ENCODE measurements at regions not wholly inside any gene's neighbourhood (a gene's known extent, or its start where the extent isn't known, plus 50 kb on each side); places are given as distances from the start of the nearest gene placed in this dataset.

DNA sequence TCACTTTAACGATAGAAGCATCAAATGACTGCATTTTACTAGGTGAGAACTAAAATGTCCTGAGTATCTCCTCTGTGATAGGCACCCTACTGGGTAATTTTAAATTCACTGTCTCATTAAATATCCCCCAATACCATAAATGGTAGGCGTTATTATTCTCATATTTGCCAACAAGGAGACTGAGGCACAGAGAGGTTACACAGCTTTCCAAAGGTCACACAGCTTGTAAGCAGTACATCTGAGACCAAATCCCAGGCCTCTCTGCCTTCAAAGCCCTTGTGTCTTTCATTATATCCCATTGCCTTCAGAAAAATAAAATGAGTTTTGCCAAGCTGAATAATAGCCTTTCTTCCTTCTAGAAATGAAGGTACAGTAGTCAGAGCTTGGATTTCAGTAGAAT is 502.6 kb downstream of the HAPSTR1 start:
- Histone ChIP-seq H3K9me2 (ENCODE audit: insufficient read depth) (peaks cover 8% of the 10 kb centered on the region; the same call in 1 of the 2 replicates), H3K4me1 (ENCODE audit: insufficient read depth) (no peaks in the 10 kb centered on the region), H3K27ac (ENCODE audit: low read depth) (no peak overlapping the region), H3K79me2 (replicated peaks; ENCODE audit: insufficient read depth) (no peaks in the 10 kb centered on the region), H3F3A (replicated peaks; ENCODE audit: low read depth) (no peaks in the 10 kb centered on the region), H3K36me3 (ENCODE audit: insufficient read depth) (no peaks in the 10 kb centered on the region; the same call in 1 of the 2 replicates), H3K4me2 (no peak overlapping the region), H2AFZ (no peak overlapping the region), H4K20me1 (replicated peaks; ENCODE audit: insufficient read depth) (no peaks in the 10 kb centered on the region), H3K4me3 (no peak overlapping the region), H3K27me3 (ENCODE audit: insufficient read depth) (no peaks in the 10 kb centered on the region; the same call in 1 of the 2 replicates)
- TF ChIP-seq NANOG (IDR thresholded peaks at IDR 0.05; ENCODE audit: borderline replicate concordance): no peak
- no peak for TF ChIP-seq JUNB (IDR thresholded peaks at IDR 0.05; ENCODE audit: unreplicated experiment)
- TF ChIP-seq, protein P1, sequence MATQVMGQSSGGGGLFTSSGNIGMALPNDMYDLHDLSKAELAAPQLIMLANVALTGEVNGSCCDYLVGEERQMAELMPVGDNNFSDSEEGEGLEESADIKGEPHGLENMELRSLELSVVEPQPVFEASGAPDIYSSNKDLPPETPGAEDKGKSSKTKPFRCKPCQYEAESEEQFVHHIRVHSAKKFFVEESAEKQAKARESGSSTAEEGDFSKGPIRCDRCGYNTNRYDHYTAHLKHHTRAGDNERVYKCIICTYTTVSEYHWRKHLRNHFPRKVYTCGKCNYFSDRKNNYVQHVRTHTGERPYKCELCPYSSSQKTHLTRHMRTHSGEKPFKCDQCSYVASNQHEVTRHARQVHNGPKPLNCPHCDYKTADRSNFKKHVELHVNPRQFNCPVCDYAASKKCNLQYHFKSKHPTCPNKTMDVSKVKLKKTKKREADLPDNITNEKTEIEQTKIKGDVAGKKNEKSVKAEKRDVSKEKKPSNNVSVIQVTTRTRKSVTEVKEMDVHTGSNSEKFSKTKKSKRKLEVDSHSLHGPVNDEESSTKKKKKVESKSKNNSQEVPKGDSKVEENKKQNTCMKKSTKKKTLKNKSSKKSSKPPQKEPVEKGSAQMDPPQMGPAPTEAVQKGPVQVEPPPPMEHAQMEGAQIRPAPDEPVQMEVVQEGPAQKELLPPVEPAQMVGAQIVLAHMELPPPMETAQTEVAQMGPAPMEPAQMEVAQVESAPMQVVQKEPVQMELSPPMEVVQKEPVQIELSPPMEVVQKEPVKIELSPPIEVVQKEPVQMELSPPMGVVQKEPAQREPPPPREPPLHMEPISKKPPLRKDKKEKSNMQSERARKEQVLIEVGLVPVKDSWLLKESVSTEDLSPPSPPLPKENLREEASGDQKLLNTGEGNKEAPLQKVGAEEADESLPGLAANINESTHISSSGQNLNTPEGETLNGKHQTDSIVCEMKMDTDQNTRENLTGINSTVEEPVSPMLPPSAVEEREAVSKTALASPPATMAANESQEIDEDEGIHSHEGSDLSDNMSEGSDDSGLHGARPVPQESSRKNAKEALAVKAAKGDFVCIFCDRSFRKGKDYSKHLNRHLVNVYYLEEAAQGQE (IDR thresholded peaks at IDR 0.05; ENCODE audit: unreplicated experiment): no peak
- no peak for TF ChIP-seq EZH2phosphoT487 (IDR thresholded peaks at IDR 0.05; ENCODE audit: unreplicated experiment)
- TF ChIP-seq, protein P2, sequence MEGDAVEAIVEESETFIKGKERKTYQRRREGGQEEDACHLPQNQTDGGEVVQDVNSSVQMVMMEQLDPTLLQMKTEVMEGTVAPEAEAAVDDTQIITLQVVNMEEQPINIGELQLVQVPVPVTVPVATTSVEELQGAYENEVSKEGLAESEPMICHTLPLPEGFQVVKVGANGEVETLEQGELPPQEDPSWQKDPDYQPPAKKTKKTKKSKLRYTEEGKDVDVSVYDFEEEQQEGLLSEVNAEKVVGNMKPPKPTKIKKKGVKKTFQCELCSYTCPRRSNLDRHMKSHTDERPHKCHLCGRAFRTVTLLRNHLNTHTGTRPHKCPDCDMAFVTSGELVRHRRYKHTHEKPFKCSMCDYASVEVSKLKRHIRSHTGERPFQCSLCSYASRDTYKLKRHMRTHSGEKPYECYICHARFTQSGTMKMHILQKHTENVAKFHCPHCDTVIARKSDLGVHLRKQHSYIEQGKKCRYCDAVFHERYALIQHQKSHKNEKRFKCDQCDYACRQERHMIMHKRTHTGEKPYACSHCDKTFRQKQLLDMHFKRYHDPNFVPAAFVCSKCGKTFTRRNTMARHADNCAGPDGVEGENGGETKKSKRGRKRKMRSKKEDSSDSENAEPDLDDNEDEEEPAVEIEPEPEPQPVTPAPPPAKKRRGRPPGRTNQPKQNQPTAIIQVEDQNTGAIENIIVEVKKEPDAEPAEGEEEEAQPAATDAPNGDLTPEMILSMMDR (conservative IDR thresholded peaks at IDR 0.05; ENCODE audit: low read depth in 2 of 2): no peak
- TF ChIP-seq EZH2 (IDR thresholded peaks at IDR 0.05; ENCODE audit: low read depth, unreplicated experiment): no peak
- no peak for TF ChIP-seq STAT1 (IDR thresholded peaks at IDR 0.05; ENCODE audit: unreplicated experiment)
- TF ChIP-seq, protein P3, sequence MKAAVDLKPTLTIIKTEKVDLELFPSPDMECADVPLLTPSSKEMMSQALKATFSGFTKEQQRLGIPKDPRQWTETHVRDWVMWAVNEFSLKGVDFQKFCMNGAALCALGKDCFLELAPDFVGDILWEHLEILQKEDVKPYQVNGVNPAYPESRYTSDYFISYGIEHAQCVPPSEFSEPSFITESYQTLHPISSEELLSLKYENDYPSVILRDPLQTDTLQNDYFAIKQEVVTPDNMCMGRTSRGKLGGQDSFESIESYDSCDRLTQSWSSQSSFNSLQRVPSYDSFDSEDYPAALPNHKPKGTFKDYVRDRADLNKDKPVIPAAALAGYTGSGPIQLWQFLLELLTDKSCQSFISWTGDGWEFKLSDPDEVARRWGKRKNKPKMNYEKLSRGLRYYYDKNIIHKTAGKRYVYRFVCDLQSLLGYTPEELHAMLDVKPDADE (IDR thresholded peaks at IDR 0.05): no peak
- no peak for TF ChIP-seq ZNF114 (CRISPR knock-in tag; IDR thresholded peaks at IDR 0.05)
- TF ChIP-seq POLR2AphosphoS5 (IDR thresholded peaks at IDR 0.05; ENCODE audit: low read depth): no peak
- no peak for TF ChIP-seq ZNF331 (CRISPR knock-in tag; IDR thresholded peaks at IDR 0.05; ENCODE audit: low read depth)
- Mint-ChIP-seq H3K9me3 (peaks cover 11% of the 10 kb centered on the region), H3K4me3 (no peak overlapping the region), H3K36me3 (ENCODE audit: low read depth) (peaks cover 6% of the 10 kb centered on the region; the same call in 1 of the 3 replicates), H3K4me1 (peaks cover 6% of the 10 kb centered on the region; the same call in 1 of the 3 replicates), H3K27ac (no peak overlapping the region), H3K27me3 (ENCODE audit: insufficient read depth, low read depth, poor library complexity) (peaks cover 2% of the 10 kb centered on the region)
- ATAC-seq (no peak), DNase-seq (ENCODE audit: low spot score) (no peak)
